Ovary (tissue), 3 donors: ENCODE measurements at regions not wholly inside any gene's neighbourhood (a gene's known extent, or its start where the extent isn't known, plus 50 kb on each side); places are given as distances from the start of the nearest gene placed in this dataset.

ENCODE experiments used
- CTCF ChIP-seq, 3 donors: fragments of 450-650 bp in 2 of 3; fragments of 200-600 bp in 1 of 3; IDR thresholded peaks; one replicate each; pipeline versions ENCODE4 v1.5.1 to v1.8.0; 2016 to 2022; ENCODE audit warnings: antibody characterized with exemption in 3 of 3, mild to moderate bottlenecking in 1 of 3
- EP300 ChIP-seq: sonication (generic); formaldehyde crosslinking; IDR thresholded peaks from one replicate; pipeline ENCODE4 v1.6.1; 2017; ENCODE audit warnings: antibody characterized with exemption
- POLR2A ChIP-seq: fragments of 450-650 bp; IDR thresholded peaks from one replicate; pipeline ENCODE4 v1.6.1; 2017; ENCODE audit warnings: antibody characterized with exemption, mild to moderate bottlenecking, moderate library complexity
- donor health status: DM: no; HTN: no; CAD: no.

GRCh38 chr18:1544016-1544415 lies 639.3 kb downstream of the ADCYAP1 start:
- no peak for TF ChIP-seq CTCF (IDR thresholded peaks at IDR 0.05)
- TF ChIP-seq EP300: no peak
- TF ChIP-seq POLR2A: no peak
